GM10266 (cell line): ENCODE measurements at regions not wholly inside any gene's neighbourhood (a gene's known extent, or its start where the extent isn't known, plus 50 kb on each side); places are given as distances from the start of the nearest gene placed in this dataset.

ENCODE experiments used
- DNase-seq: peaks from one replicate; pipeline ENCODE4 v3.0.0; 2012; ENCODE audit errors: extremely low spot score
- CTCF ChIP-seq: IDR thresholded peaks from 2 replicates; pipeline ENCODE4 v1.5.1; 2012; ENCODE audit warnings: mild to moderate bottlenecking, low read depth; ENCODE audit not compliant: control insufficient read depth, insufficient read depth; ENCODE audit errors: missing control alignments

- TF ChIP-seq CTCF: no peak
- DNase-seq: no peak
Observed at GRCh38 chr4:13859423-13859822, 231.9 kb upstream of the BOD1L1 start.

GRCh38 chr4:13860126-13860525 is 232.6 kb upstream of the BOD1L1 start:
- TF ChIP-seq CTCF: no peak
- no peak for DNase-seq

- DNase-seq: no peak
- TF ChIP-seq CTCF: no peak
Observed at GRCh38 chr4:13865871-13866669, 238.5 kb upstream of the BOD1L1 start.

GRCh38 chr4:13866881-13867280 is 239.4 kb upstream of the BOD1L1 start:
- TF ChIP-seq CTCF: no peak
- DNase-seq: no peak

- no peak for TF ChIP-seq CTCF
- DNase-seq: no peak
Observed at GRCh38 chr4:13872155-13872554, 244.6 kb upstream of the BOD1L1 start.

- DNase-seq: no peak
- TF ChIP-seq CTCF: no peak
Observed at GRCh38 chr4:13872955-13873354, 245.4 kb upstream of the BOD1L1 start.

- no peak for DNase-seq
- no peak for TF ChIP-seq CTCF
Observed at GRCh38 chr4:13875181-13875580, 247.7 kb upstream of the BOD1L1 start.
